ENCODE measurements at regions not wholly inside any gene's neighbourhood (a gene's known extent, or its start where the extent isn't known, plus 50 kb on each side); places are given as distances from the start of the nearest gene placed in this dataset.

GRCh38 chr6:92541448-92542060 lies 877.8 kb downstream of the EPHA7 start:
- Histone ChIP-seq H3K27me3 (ENCODE audit: control insufficient read depth in 1 of 2, insufficient read depth in 2 of 2, low read length in 2 of 2) (no peaks in the 10 kb centered on the region), H3K27ac (ENCODE audit: low read depth, low read length) (no peak overlapping the region), H3K4me3 (ENCODE audit: low read depth in 1 of 2, low read length in 2 of 2) (no peak overlapping the region)

GRCh38 chr6:92538926-92539325 lies 880.4 kb downstream of the EPHA7 start:
- Histone ChIP-seq H3K27ac (ENCODE audit: low read depth, low read length) (no peak overlapping the region), H3K9ac (ENCODE audit: low read depth in 1 of 2, low read length in 2 of 2) (no peak overlapping the region), H3K36me3 (ENCODE audit: control insufficient read depth in 1 of 2, insufficient read depth in 2 of 2, low read length in 2 of 2) (no peaks in the 10 kb centered on the region), H3K4me3 (ENCODE audit: low read depth in 1 of 2, low read length in 2 of 2) (no peak overlapping the region), H3K27me3 (ENCODE audit: control insufficient read depth in 1 of 2, insufficient read depth in 2 of 2, low read length in 2 of 2) (no peaks in the 10 kb centered on the region), H3K9me3 (ENCODE audit: control insufficient read depth in 1 of 2, low read length in 2 of 2) (no peaks in the 10 kb centered on the region), H3K4me1 (ENCODE audit: control insufficient read depth in 1 of 2, insufficient read depth in 2 of 2, low read length in 2 of 2) (no peaks in the 10 kb centered on the region)

More at GRCh38 chr6:92541448-92542060, 877.8 kb downstream of the EPHA7 start:
- H3K4me1 ChIP-seq (ENCODE audit: control insufficient read depth in 1 of 2, insufficient read depth in 2 of 2, low read length in 2 of 2), result no peaks in the 10 kb centered on the region
- no peaks in the 10 kb centered on the region for H3K36me3 ChIP-seq (ENCODE audit: control insufficient read depth in 1 of 2, insufficient read depth in 2 of 2, low read length in 2 of 2)
- H3K9me3 ChIP-seq (ENCODE audit: control insufficient read depth in 1 of 2, low read length in 2 of 2), result no peaks in the 10 kb centered on the region
- H3K9ac ChIP-seq (ENCODE audit: low read depth in 1 of 2, low read length in 2 of 2), result no peak overlapping the region

- Histone ChIP-seq H3K36me3 (ENCODE audit: control insufficient read depth in 1 of 2, insufficient read depth in 2 of 2, low read length in 2 of 2) (no peaks in the 10 kb centered on the region), H3K4me3 (ENCODE audit: low read depth in 1 of 2, low read length in 2 of 2) (no peak overlapping the region), H3K4me1 (ENCODE audit: control insufficient read depth in 1 of 2, insufficient read depth in 2 of 2, low read length in 2 of 2) (no peaks in the 10 kb centered on the region), H3K27me3 (ENCODE audit: control insufficient read depth in 1 of 2, insufficient read depth in 2 of 2, low read length in 2 of 2) (no peaks in the 10 kb centered on the region), H3K27ac (ENCODE audit: low read depth, low read length) (no peak overlapping the region), H3K9ac (ENCODE audit: low read depth in 1 of 2, low read length in 2 of 2) (no peak overlapping the region), H3K9me3 (ENCODE audit: control insufficient read depth in 1 of 2, low read length in 2 of 2) (no peaks in the 10 kb centered on the region)
Observed at GRCh38 chr6:92538275-92538674, 881.1 kb downstream of the EPHA7 start.

GRCh38 chr6:92534109-92534508 lies 885.2 kb downstream of the EPHA7 start:
- Histone ChIP-seq H3K4me3 (ENCODE audit: low read depth in 1 of 2, low read length in 2 of 2) (no peak overlapping the region), H3K36me3 (ENCODE audit: control insufficient read depth in 1 of 2, insufficient read depth in 2 of 2, low read length in 2 of 2) (no peaks in the 10 kb centered on the region), H3K9ac (ENCODE audit: low read depth in 1 of 2, low read length in 2 of 2) (no peak overlapping the region), H3K27me3 (ENCODE audit: control insufficient read depth in 1 of 2, insufficient read depth in 2 of 2, low read length in 2 of 2) (no peaks in the 10 kb centered on the region), H3K9me3 (ENCODE audit: control insufficient read depth in 1 of 2, low read length in 2 of 2) (no peaks in the 10 kb centered on the region), H3K27ac (ENCODE audit: low read depth, low read length) (no peak overlapping the region), H3K4me1 (ENCODE audit: control insufficient read depth in 1 of 2, insufficient read depth in 2 of 2, low read length in 2 of 2) (no peaks in the 10 kb centered on the region)

- no peaks in the 10 kb centered on the region for H3K27me3 ChIP-seq (ENCODE audit: control insufficient read depth in 1 of 2, insufficient read depth in 2 of 2, low read length in 2 of 2)
- no peak overlapping the region for H3K9ac ChIP-seq (ENCODE audit: low read depth in 1 of 2, low read length in 2 of 2)
- no peaks in the 10 kb centered on the region for H3K36me3 ChIP-seq (ENCODE audit: control insufficient read depth in 1 of 2, insufficient read depth in 2 of 2, low read length in 2 of 2)
- H3K27ac ChIP-seq (ENCODE audit: low read depth, low read length), result no peak overlapping the region
- no peak overlapping the region for H3K4me3 ChIP-seq (ENCODE audit: low read depth in 1 of 2, low read length in 2 of 2)
- H3K4me1 ChIP-seq (ENCODE audit: control insufficient read depth in 1 of 2, insufficient read depth in 2 of 2, low read length in 2 of 2), result no peaks in the 10 kb centered on the region
- no peaks in the 10 kb centered on the region for H3K9me3 ChIP-seq (ENCODE audit: control insufficient read depth in 1 of 2, low read length in 2 of 2)
Observed at GRCh38 chr6:92522589-92522988, 896.8 kb downstream of the EPHA7 start.

GRCh38 chr6:92521553-92521952 lies 897.8 kb downstream of the EPHA7 start:
- Histone ChIP-seq H3K9ac (ENCODE audit: low read depth in 1 of 2, low read length in 2 of 2) (no peak overlapping the region), H3K4me1 (ENCODE audit: control insufficient read depth in 1 of 2, insufficient read depth in 2 of 2, low read length in 2 of 2) (no peaks in the 10 kb centered on the region), H3K4me3 (ENCODE audit: low read depth in 1 of 2, low read length in 2 of 2) (no peak overlapping the region), H3K27ac (ENCODE audit: low read depth, low read length) (no peak overlapping the region), H3K27me3 (ENCODE audit: control insufficient read depth in 1 of 2, insufficient read depth in 2 of 2, low read length in 2 of 2) (no peaks in the 10 kb centered on the region), H3K36me3 (ENCODE audit: control insufficient read depth in 1 of 2, insufficient read depth in 2 of 2, low read length in 2 of 2) (no peaks in the 10 kb centered on the region), H3K9me3 (ENCODE audit: control insufficient read depth in 1 of 2, low read length in 2 of 2) (no peaks in the 10 kb centered on the region)

- no peaks in the 10 kb centered on the region for H3K4me1 ChIP-seq (ENCODE audit: control insufficient read depth in 1 of 2, insufficient read depth in 2 of 2, low read length in 2 of 2)
- no peak overlapping the region for H3K4me3 ChIP-seq (ENCODE audit: low read depth in 1 of 2, low read length in 2 of 2)
- peaks cover 10 to 14% of the 10 kb centered on the region in 2 donors for H3K9me3 ChIP-seq (ENCODE audit: control insufficient read depth in 1 of 2, low read length in 2 of 2)
- no peaks in the 10 kb centered on the region for H3K36me3 ChIP-seq (ENCODE audit: control insufficient read depth in 1 of 2, insufficient read depth in 2 of 2, low read length in 2 of 2)
- no peak overlapping the region for H3K9ac ChIP-seq (ENCODE audit: low read depth in 1 of 2, low read length in 2 of 2)
- no peak overlapping the region for H3K27ac ChIP-seq (ENCODE audit: low read depth, low read length)
- no peaks in the 10 kb centered on the region for H3K27me3 ChIP-seq (ENCODE audit: control insufficient read depth in 1 of 2, insufficient read depth in 2 of 2, low read length in 2 of 2)
Observed at GRCh38 chr6:92510137-92510536, 909.2 kb downstream of the EPHA7 start.

GRCh38 chr6:92507552-92507951 lies 911.8 kb downstream of the EPHA7 start:
- H3K36me3 ChIP-seq (ENCODE audit: control insufficient read depth in 1 of 2, insufficient read depth in 2 of 2, low read length in 2 of 2), result no peaks in the 10 kb centered on the region
- H3K9me3 ChIP-seq (ENCODE audit: control insufficient read depth in 1 of 2, low read length in 2 of 2), result peaks cover 10 to 14% of the 10 kb centered on the region in 2 donors
- H3K27me3 ChIP-seq (ENCODE audit: control insufficient read depth in 1 of 2, insufficient read depth in 2 of 2, low read length in 2 of 2), result no peaks in the 10 kb centered on the region

GRCh38 chr6:92504509-92504908 lies 914.9 kb downstream of the EPHA7 start:
- Histone ChIP-seq H3K27me3 (ENCODE audit: control insufficient read depth in 1 of 2, insufficient read depth in 2 of 2, low read length in 2 of 2) (no peaks in the 10 kb centered on the region), H3K4me3 (ENCODE audit: low read depth in 1 of 2, low read length in 2 of 2) (no peak overlapping the region), H3K9ac (ENCODE audit: low read depth in 1 of 2, low read length in 2 of 2) (no peak overlapping the region), H3K27ac (ENCODE audit: low read depth, low read length) (no peak overlapping the region), H3K4me1 (ENCODE audit: control insufficient read depth in 1 of 2, insufficient read depth in 2 of 2, low read length in 2 of 2) (no peaks in the 10 kb centered on the region), H3K36me3 (ENCODE audit: control insufficient read depth in 1 of 2, insufficient read depth in 2 of 2, low read length in 2 of 2) (no peaks in the 10 kb centered on the region), H3K9me3 (ENCODE audit: control insufficient read depth in 1 of 2, low read length in 2 of 2) (peaks cover 0 to 7% of the 10 kb centered on the region in 2 donors)

More at GRCh38 chr6:92507552-92507951, 911.8 kb downstream of the EPHA7 start:
- Histone ChIP-seq H3K4me3 (ENCODE audit: low read depth in 1 of 2, low read length in 2 of 2) (no peak overlapping the region), H3K4me1 (ENCODE audit: control insufficient read depth in 1 of 2, insufficient read depth in 2 of 2, low read length in 2 of 2) (no peaks in the 10 kb centered on the region), H3K27ac (ENCODE audit: low read depth, low read length) (no peak overlapping the region), H3K9ac (ENCODE audit: low read depth in 1 of 2, low read length in 2 of 2) (no peak overlapping the region)

GRCh38 chr6:92497281-92497680 lies 922.1 kb downstream of the EPHA7 start:
- Histone ChIP-seq H3K9me3 (ENCODE audit: control insufficient read depth in 1 of 2, low read length in 2 of 2) (no peaks in the 10 kb centered on the region), H3K4me1 (ENCODE audit: control insufficient read depth in 1 of 2, insufficient read depth in 2 of 2, low read length in 2 of 2) (no peaks in the 10 kb centered on the region), H3K9ac (ENCODE audit: low read depth in 1 of 2, low read length in 2 of 2) (no peak overlapping the region), H3K36me3 (ENCODE audit: control insufficient read depth in 1 of 2, insufficient read depth in 2 of 2, low read length in 2 of 2) (no peaks in the 10 kb centered on the region), H3K27me3 (ENCODE audit: control insufficient read depth in 1 of 2, insufficient read depth in 2 of 2, low read length in 2 of 2) (no peaks in the 10 kb centered on the region), H3K4me3 (ENCODE audit: low read depth in 1 of 2, low read length in 2 of 2) (no peak overlapping the region), H3K27ac (ENCODE audit: low read depth, low read length) (no peak overlapping the region)

- Histone ChIP-seq H3K27ac (ENCODE audit: low read depth, low read length) (no peak overlapping the region), H3K27me3 (ENCODE audit: control insufficient read depth in 1 of 2, insufficient read depth in 2 of 2, low read length in 2 of 2) (no peaks in the 10 kb centered on the region), H3K9me3 (ENCODE audit: control insufficient read depth in 1 of 2, low read length in 2 of 2) (no peaks in the 10 kb centered on the region), H3K4me1 (ENCODE audit: control insufficient read depth in 1 of 2, insufficient read depth in 2 of 2, low read length in 2 of 2) (no peaks in the 10 kb centered on the region), H3K9ac (ENCODE audit: low read depth in 1 of 2, low read length in 2 of 2) (no peak overlapping the region), H3K4me3 (ENCODE audit: low read depth in 1 of 2, low read length in 2 of 2) (no peak overlapping the region), H3K36me3 (ENCODE audit: control insufficient read depth in 1 of 2, insufficient read depth in 2 of 2, low read length in 2 of 2) (no peaks in the 10 kb centered on the region)
Observed at GRCh38 chr6:92496527-92496926, 922.8 kb downstream of the EPHA7 start.
